Transverse colon (tissue), 4 donors: ENCODE measurements at regions not wholly inside any gene's neighbourhood (a gene's known extent, or its start where the extent isn't known, plus 50 kb on each side); places are given as distances from the start of the nearest gene placed in this dataset.

ENCODE experiments used
- CTCF ChIP-seq, 5 experiments: fragments of 200-600 bp in 3 of 5; fragments of 450-650 bp in 2 of 5; sonication (generic) in 3 of 5; IDR thresholded peaks; 1 replicate in 2 of 5; 2 replicates in 3 of 5; pipeline ENCODE4 v1.5.1; 2016 to 2017; ENCODE audit warnings: antibody characterized with exemption in 5 of 5, inconsistent platforms in 3 of 5, mild to moderate bottlenecking in 2 of 5, moderate library complexity in 1 of 5
- EP300 ChIP-seq: sonication (generic); formaldehyde crosslinking; IDR thresholded peaks from one replicate; pipeline ENCODE4 v1.6.1; 2017; ENCODE audit warnings: antibody characterized with exemption, low read depth
- POLR2A ChIP-seq: fragments of 450-650 bp; IDR thresholded peaks from one replicate; pipeline ENCODE4 v1.6.1; 2016; ENCODE audit warnings: antibody characterized with exemption, mild to moderate bottlenecking, moderate library complexity
- POLR2AphosphoS5 ChIP-seq, 3 donors: sonication (generic); formaldehyde crosslinking; IDR thresholded peaks; one replicate each; pipeline ENCODE4 v1.6.1; 2016; ENCODE audit warnings: antibody characterized with exemption in 3 of 3

GRCh38 chr21:9759972-9760371 is 761.4 kb upstream of the TPTE start:
- TF ChIP-seq CTCF (IDR thresholded peaks at IDR 0.05) (no peak), POLR2A (no peak), EP300 (no peak), POLR2AphosphoS5 (IDR thresholded peaks at IDR 0.05) (no peak)
